H1 (cell line): ENCODE measurements at regions not wholly inside any gene's neighbourhood (a gene's known extent, or its start where the extent isn't known, plus 50 kb on each side); places are given as distances from the start of the nearest gene placed in this dataset.
A peak's percentile ranks its signal among the peaks of the same experiment; 100 is the strongest.

Source experiments
- CBX5 ChIP-seq: fragments of 300-800, 300-1000 bp; sonication (generic); IDR thresholded peaks from 2 replicates; pipeline ENCODE4 v1.7.1; 2016; ENCODE audit warnings: antibody characterized with exemption, low read length, low read depth
- CHD1 ChIP-seq: IDR thresholded peaks from 2 replicates; pipeline ENCODE4 v1.6.1; 2012; ENCODE audit warnings: low read depth, low read length, improper control_type of control experiment
- CTBP2 ChIP-seq: IDR thresholded peaks from 2 replicates; pipeline ENCODE4 v1.7.0; 2011; ENCODE audit warnings: borderline replicate concordance, mild to moderate bottlenecking, moderate library complexity, mixed read lengths, low read length; ENCODE audit not compliant: insufficient read depth, insufficient read length
- EP300 ChIP-seq, 2 experiments: IDR thresholded peaks; 1 replicate in 1 of 2; 2 replicates in 1 of 2; pipeline ENCODE4 v1.6.1; 2011 to 2012; ENCODE audit warnings: low read depth in 2 of 2, low read length in 2 of 2, mild to moderate bottlenecking in 2 of 2, borderline replicate concordance in 1 of 2, inconsistent platforms in 1 of 2, moderate library complexity in 1 of 2
- GTF2F1 ChIP-seq: IDR thresholded peaks from 2 replicates; pipeline ENCODE4 v1.6.1; 2012; ENCODE audit warnings: low read depth, low read length, improper control_type of control experiment, borderline replicate concordance
- HDAC2 ChIP-seq, 2 experiments: fragments of 300-600 bp in 1 of 2; sonication (generic) in 1 of 2; IDR thresholded peaks; 2 replicates each; pipeline ENCODE4 v1.6.1; 2011 to 2012; ENCODE audit warnings: low read depth in 2 of 2, low read length in 2 of 2, mild to moderate bottlenecking in 2 of 2, moderate library complexity in 2 of 2, borderline replicate concordance in 1 of 2, inconsistent platforms in 1 of 2
- KDM1A ChIP-seq: fragments of 200-600, 300-600 bp; sonication (generic); IDR thresholded peaks from 2 replicates; pipeline ENCODE4 v1.7.1; 2016; ENCODE audit warnings: mild to moderate bottlenecking, low read length, borderline replicate concordance
- KDM4A ChIP-seq: IDR thresholded peaks from one replicate; pipeline ENCODE4 v1.7.1; 2012; ENCODE audit warnings: low read depth, mild to moderate bottlenecking, moderate library complexity, low read length, inconsistent platforms; ENCODE audit not compliant: severe bottlenecking
- KDM5A ChIP-seq: fragments of 200-600 bp; IDR thresholded peaks from 2 replicates; pipeline ENCODE4 v1.7.1; 2012; ENCODE audit warnings: mild to moderate bottlenecking, low read length, inconsistent platforms, mixed read lengths
- MAFK ChIP-seq: IDR thresholded peaks from 2 replicates; pipeline ENCODE4 v1.6.1; 2012; ENCODE audit warnings: low read depth, mild to moderate bottlenecking, improper control_type of control experiment, low read length
- MAX ChIP-seq: IDR thresholded peaks from 2 replicates; pipeline ENCODE4 v1.6.1; 2012; ENCODE audit warnings: inconsistent platforms
- PHF8 ChIP-seq: fragments of 200-600 bp; sonication (generic); conservative IDR thresholded peaks from 2 replicates; pipeline ENCODE4 v1.7.1; 2012; ENCODE audit warnings: low read depth, mild to moderate bottlenecking, inconsistent platforms, low read length, moderate library complexity
- POLR2A ChIP-seq, 2 experiments: IDR thresholded peaks; 1 replicate in 1 of 2; 2 replicates in 1 of 2; pipeline ENCODE4 v1.6.1; 2011; ENCODE audit warnings: low read depth in 2 of 2, low read length in 2 of 2, mild to moderate bottlenecking in 2 of 2; ENCODE audit errors: control extremely low read depth in 1 of 2
- RBBP5 ChIP-seq: IDR thresholded peaks from 2 replicates; pipeline ENCODE4 v1.7.1; 2012; ENCODE audit warnings: low read depth, mild to moderate bottlenecking, inconsistent platforms, low read length, moderate library complexity, borderline replicate concordance
- SP1 ChIP-seq: IDR thresholded peaks from 2 replicates; pipeline ENCODE4 v1.6.1; 2011; ENCODE audit warnings: low read depth, low read length
- SP2 ChIP-seq: IDR thresholded peaks from 2 replicates; pipeline ENCODE4 v1.6.1; 2012; ENCODE audit warnings: mild to moderate bottlenecking, low read length, inconsistent platforms
- SUZ12 ChIP-seq: fragments of 200-600 bp; sonication (generic); IDR thresholded peaks from 2 replicates; pipeline ENCODE4 v1.6.1; 2012; ENCODE audit warnings: mild to moderate bottlenecking, inconsistent platforms, low read length, moderate library complexity, mixed read lengths
- TAF1 ChIP-seq: IDR thresholded peaks from 2 replicates; pipeline ENCODE4 v1.6.1; 2011; ENCODE audit warnings: mild to moderate bottlenecking, low read depth, low read length
- ZNF274 ChIP-seq: IDR thresholded peaks from 2 replicates; pipeline ENCODE4 v1.7.0; 2012; ENCODE audit warnings: low read length, borderline replicate concordance; ENCODE audit errors: extremely low read depth
- TF ChIP-seq, protein P1 (sequence below): IDR thresholded peaks from 2 replicates; pipeline ENCODE4 v1.6.1; 2011; ENCODE audit warnings: low read length, improper control_type of control experiment
- TF ChIP-seq, protein P2 (sequence below): IDR thresholded peaks from 2 replicates; pipeline ENCODE4 v1.6.1; 2012; ENCODE audit warnings: low read length, inconsistent platforms

DNA sequence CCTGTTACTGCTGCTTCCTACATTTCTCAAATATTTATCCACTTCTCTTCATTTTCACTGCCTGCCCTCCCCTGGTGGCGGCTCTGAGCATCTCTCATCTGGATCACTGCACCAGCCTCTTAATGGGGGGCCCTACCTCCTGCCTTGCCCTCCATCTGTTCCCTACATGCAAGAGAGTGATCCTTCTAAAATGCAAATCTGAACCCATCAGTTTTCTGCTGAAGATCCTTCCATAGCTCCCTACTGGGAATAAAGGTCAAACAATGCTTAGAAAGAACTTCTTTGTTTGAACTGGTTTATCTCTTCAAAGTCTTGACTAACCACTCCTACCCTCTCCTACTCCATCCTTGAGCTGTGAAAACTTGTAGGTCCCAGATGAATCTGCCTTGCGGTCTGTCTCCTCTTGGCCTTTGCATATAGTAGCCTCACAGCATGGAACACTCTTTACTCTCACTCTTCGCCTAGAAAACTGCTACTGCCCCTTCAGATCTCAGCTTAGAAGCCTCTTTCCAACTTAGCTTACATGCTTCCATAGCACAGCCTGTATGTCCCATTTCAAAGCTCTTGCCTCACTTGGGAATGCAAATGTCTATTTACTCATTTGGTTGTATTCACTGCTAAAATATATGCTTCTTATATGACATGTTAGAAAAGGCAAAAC is 119.3 kb downstream of the QRSL1 start (continued):
- TF ChIP-seq MAX (peak; percentile 43; the same call in 1 of the 2 replicates), SUZ12 (no peak), KDM1A (no peak; the same call in 1 of the 2 replicates), RBBP5 (no peak), CTBP2 (peak; percentile 71), SP1 (0 out of 2 replicates have a peak, but pooled peaks have one; percentile 31), EP300 (IDR thresholded peaks at IDR 0.05; ENCODE audit: borderline replicate concordance in 1 of 2, low read depth in 2 of 2, low read length in 2 of 2) (0 out of 3 replicates have a peak, but pooled peaks of 1 of the 2 experiments have one; percentile 35), TAF1 (no peak), GTF2F1 (0 out of 2 replicates have a peak, but pooled peaks have one; percentile 10), CBX5 (no peak), CHD1 (no peak), HDAC2 (IDR thresholded peaks at IDR 0.05; ENCODE audit: borderline replicate concordance in 1 of 2, low read depth in 2 of 2, low read length in 2 of 2) (peak in 1 of 2 experiments; percentile 71; a peak in 1 of 4 replicates), MAFK (no peak), KDM4A (no peak), KDM5A (no peak), PHF8 (no peak), SP2 (no peak), POLR2A (IDR thresholded peaks at IDR 0.05; ENCODE audit: control extremely low read depth in 1 of 2, low read depth in 2 of 2, low read length in 2 of 2) (no peak), ZNF274 (no peak)
- TF ChIP-seq, protein P1, sequence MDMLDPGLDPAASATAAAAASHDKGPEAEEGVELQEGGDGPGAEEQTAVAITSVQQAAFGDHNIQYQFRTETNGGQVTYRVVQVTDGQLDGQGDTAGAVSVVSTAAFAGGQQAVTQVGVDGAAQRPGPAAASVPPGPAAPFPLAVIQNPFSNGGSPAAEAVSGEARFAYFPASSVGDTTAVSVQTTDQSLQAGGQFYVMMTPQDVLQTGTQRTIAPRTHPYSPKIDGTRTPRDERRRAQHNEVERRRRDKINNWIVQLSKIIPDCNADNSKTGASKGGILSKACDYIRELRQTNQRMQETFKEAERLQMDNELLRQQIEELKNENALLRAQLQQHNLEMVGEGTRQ: no peak
- TF ChIP-seq, protein P2, sequence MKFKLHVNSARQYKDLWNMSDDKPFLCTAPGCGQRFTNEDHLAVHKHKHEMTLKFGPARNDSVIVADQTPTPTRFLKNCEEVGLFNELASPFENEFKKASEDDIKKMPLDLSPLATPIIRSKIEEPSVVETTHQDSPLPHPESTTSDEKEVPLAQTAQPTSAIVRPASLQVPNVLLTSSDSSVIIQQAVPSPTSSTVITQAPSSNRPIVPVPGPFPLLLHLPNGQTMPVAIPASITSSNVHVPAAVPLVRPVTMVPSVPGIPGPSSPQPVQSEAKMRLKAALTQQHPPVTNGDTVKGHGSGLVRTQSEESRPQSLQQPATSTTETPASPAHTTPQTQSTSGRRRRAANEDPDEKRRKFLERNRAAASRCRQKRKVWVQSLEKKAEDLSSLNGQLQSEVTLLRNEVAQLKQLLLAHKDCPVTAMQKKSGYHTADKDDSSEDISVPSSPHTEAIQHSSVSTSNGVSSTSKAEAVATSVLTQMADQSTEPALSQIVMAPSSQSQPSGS: no peak; the same call in 1 of the 2 replicates
